ENCODE measurements at regions not wholly inside any gene's neighbourhood (a gene's known extent, or its start where the extent isn't known, plus 50 kb on each side); places are given as distances from the start of the nearest gene placed in this dataset.

- Histone ChIP-seq H3K4me1 (no peaks in the 10 kb centered on the region), H3K27ac (no peak overlapping the region), H3K36me3 (no peaks in the 10 kb centered on the region), H3K4me3 (no peak overlapping the region), H3K9me3 (no peaks in the 10 kb centered on the region), H3K27me3 (no peaks in the 10 kb centered on the region)
- ATAC-seq (ENCODE audit: low FRiP score in 2 of 2) = no peak
- no peak for DNase-seq
- WGBS, 2 donors = 73 to 80% methylated on average over 3 of the region's 3 CpGs
- TF ChIP-seq POLR2AphosphoS5 (IDR thresholded peaks at IDR 0.05) (no peak), EP300 (IDR thresholded peaks at IDR 0.05) (no peak), POLR2A (IDR thresholded peaks at IDR 0.05) (no peak)
- TF ChIP-seq, protein P1, sequence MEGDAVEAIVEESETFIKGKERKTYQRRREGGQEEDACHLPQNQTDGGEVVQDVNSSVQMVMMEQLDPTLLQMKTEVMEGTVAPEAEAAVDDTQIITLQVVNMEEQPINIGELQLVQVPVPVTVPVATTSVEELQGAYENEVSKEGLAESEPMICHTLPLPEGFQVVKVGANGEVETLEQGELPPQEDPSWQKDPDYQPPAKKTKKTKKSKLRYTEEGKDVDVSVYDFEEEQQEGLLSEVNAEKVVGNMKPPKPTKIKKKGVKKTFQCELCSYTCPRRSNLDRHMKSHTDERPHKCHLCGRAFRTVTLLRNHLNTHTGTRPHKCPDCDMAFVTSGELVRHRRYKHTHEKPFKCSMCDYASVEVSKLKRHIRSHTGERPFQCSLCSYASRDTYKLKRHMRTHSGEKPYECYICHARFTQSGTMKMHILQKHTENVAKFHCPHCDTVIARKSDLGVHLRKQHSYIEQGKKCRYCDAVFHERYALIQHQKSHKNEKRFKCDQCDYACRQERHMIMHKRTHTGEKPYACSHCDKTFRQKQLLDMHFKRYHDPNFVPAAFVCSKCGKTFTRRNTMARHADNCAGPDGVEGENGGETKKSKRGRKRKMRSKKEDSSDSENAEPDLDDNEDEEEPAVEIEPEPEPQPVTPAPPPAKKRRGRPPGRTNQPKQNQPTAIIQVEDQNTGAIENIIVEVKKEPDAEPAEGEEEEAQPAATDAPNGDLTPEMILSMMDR (IDR thresholded peaks at IDR 0.05) = no peak
These were observed 143.3 kb downstream of the IRX1 start for GRCh38 chr5:3738919-3739318.

- 84% methylated on average over 22 to 27 of the region's 27 CpGs for WGBS, 2 donors
- Histone ChIP-seq H3K27me3 (no peaks in the 10 kb centered on the region), H3K4me1 (no peaks in the 10 kb centered on the region), H3K4me3 (no peak overlapping the region), H3K36me3 (no peaks in the 10 kb centered on the region), H3K27ac (no peak overlapping the region), H3K9me3 (no peaks in the 10 kb centered on the region)
- TF ChIP-seq, protein P1 (IDR thresholded peaks at IDR 0.05) = no peak
- DNase-seq (peak in 1 of 2 donors; percentile 56), ATAC-seq (ENCODE audit: low FRiP score in 2 of 2) (peak in 1 of 2 donors; percentile 21)
These were observed 145.1 kb downstream of the IRX1 start for GRCh38 chr5:3740546-3741373.

- DNase-seq = no peak
- no peaks in the 10 kb centered on the region for H3K9me3 ChIP-seq
- H3K27me3 ChIP-seq = no peaks in the 10 kb centered on the region
- H3K4me3 ChIP-seq = no peak overlapping the region
- H3K4me1 ChIP-seq = no peaks in the 10 kb centered on the region
- no peak for TF ChIP-seq POLR2AphosphoS5 (IDR thresholded peaks at IDR 0.05)
- TF ChIP-seq, protein P1 (IDR thresholded peaks at IDR 0.05) = no peak
- ATAC-seq (ENCODE audit: low FRiP score in 2 of 2) = no peak
- WGBS, 2 donors = 60 to 61% methylated on average over 8 of the region's 8 CpGs
- H3K36me3 ChIP-seq = no peaks in the 10 kb centered on the region
- H3K27ac ChIP-seq = no peak overlapping the region
These were observed 145.7 kb downstream of the IRX1 start for GRCh38 chr5:3741374-3741770.

DNA sequence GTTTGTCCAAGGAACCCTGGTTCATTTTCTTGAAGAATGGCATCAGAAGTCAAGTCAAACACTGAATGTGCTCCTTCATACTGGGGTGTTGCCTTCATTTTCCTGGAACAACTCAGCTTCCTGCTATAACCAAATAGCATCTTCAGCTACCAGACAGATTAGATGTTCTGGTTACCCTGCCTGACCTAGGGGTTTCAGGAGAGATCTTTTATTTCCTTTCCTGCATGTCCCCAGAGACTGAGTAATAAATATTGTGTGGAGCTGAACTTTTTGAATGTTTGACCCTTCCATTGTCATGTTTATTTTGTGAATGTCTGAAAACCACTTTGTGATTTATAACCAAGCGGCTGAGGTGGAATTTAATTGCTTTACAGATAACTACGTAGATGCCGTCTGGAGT is 147.1 kb downstream of the IRX1 start:
- Histone ChIP-seq H3K36me3 (no peaks in the 10 kb centered on the region), H3K9me3 (peaks cover 0 to 7% (median 3%) of the 10 kb centered on the region in 4 donors), H3K4me3 (no peak overlapping the region), H3K27me3 (no peaks in the 10 kb centered on the region), H3K4me1 (no peaks in the 10 kb centered on the region), H3K27ac (no peak overlapping the region)
- WGBS, 2 donors = 41 to 63% methylated on average over 3 of the region's 3 CpGs
- DNase-seq (no peak), ATAC-seq (ENCODE audit: low FRiP score in 2 of 2) (no peak)
- TF ChIP-seq, protein P1 (IDR thresholded peaks at IDR 0.05) = no peak
- TF ChIP-seq POLR2A (IDR thresholded peaks at IDR 0.05) (no peak), POLR2AphosphoS5 (IDR thresholded peaks at IDR 0.05) (no peak), EP300 (IDR thresholded peaks at IDR 0.05) (no peak)

DNA sequence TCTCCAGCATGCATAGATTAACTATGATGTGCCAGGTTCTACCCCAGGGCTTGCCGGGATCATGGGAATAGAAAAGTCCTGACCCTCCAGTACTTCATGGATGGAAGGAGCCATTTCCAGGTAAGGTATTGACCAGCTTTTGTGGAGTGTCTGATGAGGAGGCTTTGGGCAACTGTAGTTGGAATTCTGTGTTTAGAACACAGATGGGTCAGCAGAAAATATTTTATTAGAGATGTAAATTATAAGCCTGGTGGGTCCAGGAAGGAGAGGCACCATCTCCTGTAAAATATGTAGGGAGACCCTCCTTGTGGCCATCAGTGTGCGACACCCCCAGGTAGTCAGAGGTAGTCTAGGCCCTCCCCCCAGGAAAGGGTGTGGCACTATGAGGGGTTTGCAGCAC is 156.2 kb downstream of the IRX1 start:
- no peak for TF ChIP-seq EP300 (IDR thresholded peaks at IDR 0.05)
- TF ChIP-seq, protein P1 (IDR thresholded peaks at IDR 0.05) = no peak
- Histone ChIP-seq H3K27me3 (no peaks in the 10 kb centered on the region), H3K27ac (no peak overlapping the region), H3K4me3 (no peak overlapping the region), H3K9me3 (peaks cover 0 to 11% (median 4%) of the 10 kb centered on the region in 4 donors), H3K36me3 (no peaks in the 10 kb centered on the region), H3K4me1 (no peaks in the 10 kb centered on the region)
- no peak for ATAC-seq (ENCODE audit: low FRiP score in 2 of 2)
- WGBS, 2 donors = 93 to 94% methylated on average over 2 of the region's 2 CpGs
- no peak for DNase-seq
